GM23338 (cell line): ENCODE measurements at regions not wholly inside any gene's neighbourhood (a gene's known extent, or its start where the extent isn't known, plus 50 kb on each side); places are given as distances from the start of the nearest gene placed in this dataset.

Source experiments
- CREB1 ChIP-seq: fragments of 250-450 bp; sonication (Bioruptor Pico); IDR thresholded peaks from 2 replicates; pipeline ENCODE4 v1.5.0; 2020; ENCODE audit warnings: low read depth, mild to moderate bottlenecking, moderate library complexity
- CTCF ChIP-seq, 2 experiments: fragments of 200-600 bp in 1 of 2; sonication (generic) in 1 of 2; conservative IDR thresholded peaks; 2 replicates each; pipeline versions ENCODE4 v1.5.1 to v1.6.1; 2016 to 2017; ENCODE audit warnings: antibody characterized with exemption in 2 of 2, low read depth in 2 of 2, mild to moderate bottlenecking in 2 of 2, moderate library complexity in 1 of 2
- EZH2 ChIP-seq: fragments of 200-600 bp; sonication (generic); IDR thresholded peaks from one replicate; pipeline ENCODE4 v1.8.0; 2017; ENCODE audit warnings: antibody characterized with exemption, mild to moderate bottlenecking, low read depth; ENCODE audit not compliant: unreplicated experiment
- EZH2phosphoT487 ChIP-seq: fragments of 200-600 bp; sonication (generic); IDR thresholded peaks from one replicate; pipeline ENCODE4 v1.8.1; 2018; ENCODE audit warnings: antibody characterized with exemption; ENCODE audit not compliant: unreplicated experiment
- JUNB ChIP-seq: IDR thresholded peaks from one replicate; pipeline ENCODE4 v1.6.1; 2016; ENCODE audit warnings: antibody characterized with exemption; ENCODE audit not compliant: unreplicated experiment
- POLR2AphosphoS5 ChIP-seq: IDR thresholded peaks from 2 replicates; pipeline ENCODE4 v1.6.1; 2016; ENCODE audit warnings: antibody characterized with exemption, low read depth
- ZNF114 ChIP-seq: fragments of 250-450 bp; sonication (Bioruptor Pico); IDR thresholded peaks from 2 replicates; pipeline ENCODE4 v1.5.0; 2020; ENCODE audit warnings: mild to moderate bottlenecking, moderate library complexity
- ZNF331 ChIP-seq: fragments of 250-450 bp; sonication (Bioruptor Pico); IDR thresholded peaks from 2 replicates; pipeline ENCODE4 v1.5.0; 2020; ENCODE audit warnings: low read depth, mild to moderate bottlenecking, moderate library complexity
- TF ChIP-seq, protein P1 (sequence below): IDR thresholded peaks from one replicate; pipeline ENCODE4 v1.6.1; 2018; ENCODE audit warnings: antibody characterized with exemption; ENCODE audit not compliant: unreplicated experiment
- TF ChIP-seq, protein P2 (sequence below): IDR thresholded peaks from 2 replicates; pipeline ENCODE4 v1.6.1; 2016; ENCODE audit warnings: antibody characterized with exemption
- TF ChIP-seq, protein P3 (sequence below): fragments of 250-450 bp; sonication (Bioruptor Pico); IDR thresholded peaks from 2 replicates; pipeline ENCODE4 v1.5.0; 2020; ENCODE audit warnings: mild to moderate bottlenecking, moderate library complexity

DNA sequence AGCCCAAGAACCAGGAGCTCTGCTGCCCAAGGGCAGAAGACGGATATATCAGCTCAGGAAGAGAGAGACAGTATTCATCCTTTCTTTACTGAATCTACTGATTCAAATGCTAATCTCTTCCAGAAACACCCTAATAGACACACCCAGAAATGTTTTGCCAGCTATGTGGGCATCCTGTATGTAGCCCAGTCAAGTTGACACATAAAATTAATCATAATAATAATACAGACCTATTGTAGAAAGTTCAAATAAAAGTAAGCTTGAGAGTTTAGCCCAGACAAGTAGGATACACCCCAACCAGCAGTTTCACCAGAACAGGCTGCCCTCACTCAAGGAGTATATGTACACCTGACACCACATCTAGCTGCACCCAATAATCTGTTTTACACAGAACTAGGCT is 73.9 kb upstream of the VGLL2 start:
- TF ChIP-seq CTCF (conservative IDR thresholded peaks at IDR 0.05; ENCODE audit: low read depth in 2 of 2) (no peak), POLR2AphosphoS5 (no peak), ZNF331 (CRISPR knock-in tag) (no peak), CREB1 (CRISPR knock-in tag) (no peak), EZH2 (no peak), EZH2phosphoT487 (no peak), JUNB (no peak), ZNF114 (CRISPR knock-in tag) (no peak)
- TF ChIP-seq, protein P1, sequence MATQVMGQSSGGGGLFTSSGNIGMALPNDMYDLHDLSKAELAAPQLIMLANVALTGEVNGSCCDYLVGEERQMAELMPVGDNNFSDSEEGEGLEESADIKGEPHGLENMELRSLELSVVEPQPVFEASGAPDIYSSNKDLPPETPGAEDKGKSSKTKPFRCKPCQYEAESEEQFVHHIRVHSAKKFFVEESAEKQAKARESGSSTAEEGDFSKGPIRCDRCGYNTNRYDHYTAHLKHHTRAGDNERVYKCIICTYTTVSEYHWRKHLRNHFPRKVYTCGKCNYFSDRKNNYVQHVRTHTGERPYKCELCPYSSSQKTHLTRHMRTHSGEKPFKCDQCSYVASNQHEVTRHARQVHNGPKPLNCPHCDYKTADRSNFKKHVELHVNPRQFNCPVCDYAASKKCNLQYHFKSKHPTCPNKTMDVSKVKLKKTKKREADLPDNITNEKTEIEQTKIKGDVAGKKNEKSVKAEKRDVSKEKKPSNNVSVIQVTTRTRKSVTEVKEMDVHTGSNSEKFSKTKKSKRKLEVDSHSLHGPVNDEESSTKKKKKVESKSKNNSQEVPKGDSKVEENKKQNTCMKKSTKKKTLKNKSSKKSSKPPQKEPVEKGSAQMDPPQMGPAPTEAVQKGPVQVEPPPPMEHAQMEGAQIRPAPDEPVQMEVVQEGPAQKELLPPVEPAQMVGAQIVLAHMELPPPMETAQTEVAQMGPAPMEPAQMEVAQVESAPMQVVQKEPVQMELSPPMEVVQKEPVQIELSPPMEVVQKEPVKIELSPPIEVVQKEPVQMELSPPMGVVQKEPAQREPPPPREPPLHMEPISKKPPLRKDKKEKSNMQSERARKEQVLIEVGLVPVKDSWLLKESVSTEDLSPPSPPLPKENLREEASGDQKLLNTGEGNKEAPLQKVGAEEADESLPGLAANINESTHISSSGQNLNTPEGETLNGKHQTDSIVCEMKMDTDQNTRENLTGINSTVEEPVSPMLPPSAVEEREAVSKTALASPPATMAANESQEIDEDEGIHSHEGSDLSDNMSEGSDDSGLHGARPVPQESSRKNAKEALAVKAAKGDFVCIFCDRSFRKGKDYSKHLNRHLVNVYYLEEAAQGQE: no peak
- TF ChIP-seq, protein P2, sequence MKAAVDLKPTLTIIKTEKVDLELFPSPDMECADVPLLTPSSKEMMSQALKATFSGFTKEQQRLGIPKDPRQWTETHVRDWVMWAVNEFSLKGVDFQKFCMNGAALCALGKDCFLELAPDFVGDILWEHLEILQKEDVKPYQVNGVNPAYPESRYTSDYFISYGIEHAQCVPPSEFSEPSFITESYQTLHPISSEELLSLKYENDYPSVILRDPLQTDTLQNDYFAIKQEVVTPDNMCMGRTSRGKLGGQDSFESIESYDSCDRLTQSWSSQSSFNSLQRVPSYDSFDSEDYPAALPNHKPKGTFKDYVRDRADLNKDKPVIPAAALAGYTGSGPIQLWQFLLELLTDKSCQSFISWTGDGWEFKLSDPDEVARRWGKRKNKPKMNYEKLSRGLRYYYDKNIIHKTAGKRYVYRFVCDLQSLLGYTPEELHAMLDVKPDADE: no peak
- TF ChIP-seq, protein P3, sequence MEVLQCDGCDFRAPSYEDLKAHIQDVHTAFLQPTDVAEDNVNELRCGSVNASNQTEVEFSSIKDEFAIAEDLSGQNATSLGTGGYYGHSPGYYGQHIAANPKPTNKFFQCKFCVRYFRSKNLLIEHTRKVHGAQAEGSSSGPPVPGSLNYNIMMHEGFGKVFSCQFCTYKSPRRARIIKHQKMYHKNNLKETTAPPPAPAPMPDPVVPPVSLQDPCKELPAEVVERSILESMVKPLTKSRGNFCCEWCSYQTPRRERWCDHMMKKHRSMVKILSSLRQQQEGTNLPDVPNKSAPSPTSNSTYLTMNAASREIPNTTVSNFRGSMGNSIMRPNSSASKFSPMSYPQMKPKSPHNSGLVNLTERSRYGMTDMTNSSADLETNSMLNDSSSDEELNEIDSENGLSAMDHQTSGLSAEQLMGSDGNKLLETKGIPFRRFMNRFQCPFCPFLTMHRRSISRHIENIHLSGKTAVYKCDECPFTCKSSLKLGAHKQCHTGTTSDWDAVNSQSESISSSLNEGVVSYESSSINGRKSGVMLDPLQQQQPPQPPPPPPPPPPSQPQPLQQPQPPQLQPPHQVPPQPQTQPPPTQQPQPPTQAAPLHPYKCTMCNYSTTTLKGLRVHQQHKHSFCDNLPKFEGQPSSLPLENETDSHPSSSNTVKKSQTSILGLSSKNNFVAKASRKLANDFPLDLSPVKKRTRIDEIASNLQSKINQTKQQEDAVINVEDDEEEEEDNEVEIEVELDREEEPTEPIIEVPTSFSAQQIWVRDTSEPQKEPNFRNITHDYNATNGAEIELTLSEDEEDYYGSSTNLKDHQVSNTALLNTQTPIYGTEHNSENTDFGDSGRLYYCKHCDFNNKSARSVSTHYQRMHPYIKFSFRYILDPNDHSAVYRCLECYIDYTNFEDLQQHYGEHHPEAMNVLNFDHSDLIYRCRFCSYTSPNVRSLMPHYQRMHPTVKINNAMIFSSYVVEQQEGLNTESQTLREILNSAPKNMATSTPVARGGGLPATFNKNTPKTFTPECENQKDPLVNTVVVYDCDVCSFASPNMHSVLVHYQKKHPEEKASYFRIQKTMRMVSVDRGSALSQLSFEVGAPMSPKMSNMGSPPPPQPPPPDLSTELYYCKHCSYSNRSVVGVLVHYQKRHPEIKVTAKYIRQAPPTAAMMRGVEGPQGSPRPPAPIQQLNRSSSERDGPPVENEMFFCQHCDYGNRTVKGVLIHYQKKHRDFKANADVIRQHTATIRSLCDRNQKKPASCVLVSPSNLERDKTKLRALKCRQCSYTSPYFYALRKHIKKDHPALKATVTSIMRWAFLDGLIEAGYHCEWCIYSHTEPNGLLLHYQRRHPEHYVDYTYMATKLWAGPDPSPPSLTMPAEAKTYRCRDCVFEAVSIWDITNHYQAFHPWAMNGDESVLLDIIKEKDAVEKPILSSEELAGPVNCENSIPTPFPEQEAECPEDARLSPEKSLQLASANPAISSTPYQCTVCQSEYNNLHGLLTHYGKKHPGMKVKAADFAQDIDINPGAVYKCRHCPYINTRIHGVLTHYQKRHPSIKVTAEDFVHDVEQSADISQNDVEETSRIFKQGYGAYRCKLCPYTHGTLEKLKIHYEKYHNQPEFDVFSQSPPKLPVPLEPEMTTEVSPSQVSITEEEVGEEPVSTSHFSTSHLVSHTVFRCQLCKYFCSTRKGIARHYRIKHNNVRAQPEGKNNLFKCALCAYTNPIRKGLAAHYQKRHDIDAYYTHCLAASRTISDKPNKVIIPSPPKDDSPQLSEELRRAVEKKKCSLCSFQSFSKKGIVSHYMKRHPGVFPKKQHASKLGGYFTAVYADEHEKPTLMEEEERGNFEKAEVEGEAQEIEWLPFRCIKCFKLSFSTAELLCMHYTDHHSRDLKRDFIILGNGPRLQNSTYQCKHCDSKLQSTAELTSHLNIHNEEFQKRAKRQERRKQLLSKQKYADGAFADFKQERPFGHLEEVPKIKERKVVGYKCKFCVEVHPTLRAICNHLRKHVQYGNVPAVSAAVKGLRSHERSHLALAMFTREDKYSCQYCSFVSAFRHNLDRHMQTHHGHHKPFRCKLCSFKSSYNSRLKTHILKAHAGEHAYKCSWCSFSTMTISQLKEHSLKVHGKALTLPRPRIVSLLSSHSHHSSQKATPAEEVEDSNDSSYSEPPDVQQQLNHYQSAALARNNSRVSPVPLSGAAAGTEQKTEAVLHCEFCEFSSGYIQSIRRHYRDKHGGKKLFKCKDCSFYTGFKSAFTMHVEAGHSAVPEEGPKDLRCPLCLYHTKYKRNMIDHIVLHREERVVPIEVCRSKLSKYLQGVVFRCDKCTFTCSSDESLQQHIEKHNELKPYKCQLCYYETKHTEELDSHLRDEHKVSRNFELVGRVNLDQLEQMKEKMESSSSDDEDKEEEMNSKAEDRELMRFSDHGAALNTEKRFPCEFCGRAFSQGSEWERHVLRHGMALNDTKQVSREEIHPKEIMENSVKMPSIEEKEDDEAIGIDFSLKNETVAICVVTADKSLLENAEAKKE (CRISPR knock-in tag): no peak
